Kidney tubule cell (primary cell): ENCODE measurements at regions not wholly inside any gene's neighbourhood (a gene's known extent, or its start where the extent isn't known, plus 50 kb on each side); places are given as distances from the start of the nearest gene placed in this dataset.
"Not testable (repeated sequence)": the region's sequence is repeated elsewhere in the genome, so short reads cannot be mapped to it uniquely, and the experiment has no call there.

ENCODE experiments used
- DNase-seq: peaks from one replicate; pipeline ENCODE4 v3.0.0-alpha.2; 2018; ENCODE audit warnings: low spot score

DNA sequence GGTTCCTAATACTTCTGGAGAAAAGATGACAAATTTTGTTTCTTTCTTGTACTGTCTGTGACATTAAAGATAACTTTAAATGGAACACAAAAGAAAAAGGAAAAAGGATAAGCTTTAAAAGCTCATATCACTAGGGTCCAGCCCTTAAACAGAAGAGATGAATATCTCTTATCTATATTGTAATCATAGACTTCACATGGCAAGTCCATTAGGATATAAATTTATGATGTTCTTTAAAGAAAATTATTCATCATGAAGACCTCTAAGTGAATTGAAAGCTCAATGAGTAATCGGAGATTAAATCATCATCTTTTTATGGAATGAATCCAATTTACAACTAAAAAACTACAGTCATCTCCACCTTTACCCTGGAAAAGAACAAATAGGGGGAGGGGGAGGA lies 111.6 kb upstream of the SATB2 start:
- DNase-seq: no peak

DNA sequence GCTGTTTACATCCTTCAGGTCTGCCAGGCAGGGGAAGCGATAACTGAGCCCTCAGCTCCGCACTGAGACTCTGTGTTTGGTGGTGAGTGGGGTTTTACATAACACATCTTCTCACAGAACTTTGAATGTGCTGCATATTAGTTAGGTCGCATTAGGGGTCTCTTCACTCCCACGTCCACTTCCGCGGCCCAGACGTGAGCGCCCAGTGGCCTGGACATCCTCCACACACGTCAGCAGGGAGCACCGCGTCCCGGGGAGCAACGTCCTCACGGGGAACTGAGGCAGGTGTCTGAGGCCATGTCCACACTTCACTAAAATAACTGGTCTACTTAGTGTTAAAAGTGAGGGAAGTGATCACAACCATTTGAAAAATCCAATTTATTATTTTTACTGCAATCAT lies 100.4 kb upstream of the SATB2 start:
- no peak for DNase-seq

DNA sequence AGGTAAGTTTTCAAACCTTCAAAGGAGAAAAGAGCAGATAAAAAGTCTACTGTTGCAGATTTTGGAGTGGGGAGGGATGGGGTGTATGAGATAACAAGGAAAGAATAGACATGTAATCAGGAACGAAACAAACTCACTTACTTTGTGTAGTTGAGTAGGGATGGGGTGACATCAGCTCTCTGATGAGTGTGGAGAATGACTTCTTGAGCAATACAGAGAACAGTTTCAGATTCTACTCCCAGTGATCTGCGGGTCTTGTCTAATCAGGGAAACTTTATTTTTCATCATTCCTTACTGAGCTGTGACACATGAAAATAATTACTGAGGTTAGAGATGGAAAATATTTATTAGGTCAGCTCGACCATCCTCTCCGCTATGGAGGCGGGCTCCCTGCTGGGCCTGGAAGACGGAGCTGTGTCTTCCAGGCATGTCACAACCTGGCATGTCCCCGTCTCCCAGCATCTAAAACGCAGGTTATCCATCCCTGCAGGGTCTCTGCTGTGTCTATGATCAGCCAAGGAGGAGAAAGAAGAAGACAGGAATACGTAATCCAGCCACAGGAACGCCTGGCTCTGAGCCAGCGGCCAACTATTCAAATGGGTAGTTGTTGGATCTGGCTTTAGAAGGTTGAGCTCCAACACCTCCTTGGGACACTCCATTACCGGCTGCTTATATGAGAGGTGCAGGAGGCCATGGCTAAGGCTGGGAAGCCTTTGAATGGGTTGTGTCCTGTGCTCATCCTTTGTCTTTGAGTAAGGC lies 99.0 kb upstream of the SATB2 start:
- DNase-seq: no peak

DNA sequence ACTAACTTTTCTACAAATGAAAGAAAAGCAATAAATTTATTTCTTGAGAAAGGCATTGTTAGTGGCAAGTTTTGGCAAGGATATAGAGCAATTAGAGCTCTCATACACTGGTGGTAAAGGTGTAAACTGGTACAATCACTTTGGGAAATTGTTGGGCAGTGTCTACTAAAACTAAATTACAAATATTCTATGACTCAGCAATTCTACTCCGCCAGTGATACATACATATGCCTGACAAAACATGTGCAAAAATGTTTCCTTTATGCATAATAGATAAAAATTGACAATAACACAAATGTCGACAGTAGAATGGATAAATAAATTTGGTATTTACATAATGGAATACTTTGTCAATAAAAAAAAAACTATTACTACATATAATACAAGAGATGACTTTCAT lies 96.3 kb upstream of the SATB2 start:
- no peak for DNase-seq

DNA sequence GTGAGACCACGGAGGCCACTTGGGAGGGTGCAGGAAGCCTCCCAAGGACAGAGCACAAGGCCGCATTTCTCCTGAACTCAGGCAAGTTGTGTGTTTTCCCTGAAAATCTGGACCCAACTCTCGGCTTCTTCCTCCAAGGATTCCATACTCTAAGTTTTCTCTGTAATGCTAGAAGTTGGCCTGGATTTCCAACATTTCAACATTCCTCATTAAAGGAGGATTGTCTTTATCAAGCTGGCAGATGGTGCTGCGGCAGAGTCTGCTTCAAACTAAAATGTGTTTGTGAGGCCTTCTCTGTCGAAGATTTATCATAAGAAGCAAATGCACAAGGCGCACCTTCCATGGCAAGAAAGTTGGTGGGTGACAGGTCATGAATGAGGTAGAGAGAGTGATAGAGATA lies 94.4 kb upstream of the SATB2 start:
- DNase-seq: no peak

DNA sequence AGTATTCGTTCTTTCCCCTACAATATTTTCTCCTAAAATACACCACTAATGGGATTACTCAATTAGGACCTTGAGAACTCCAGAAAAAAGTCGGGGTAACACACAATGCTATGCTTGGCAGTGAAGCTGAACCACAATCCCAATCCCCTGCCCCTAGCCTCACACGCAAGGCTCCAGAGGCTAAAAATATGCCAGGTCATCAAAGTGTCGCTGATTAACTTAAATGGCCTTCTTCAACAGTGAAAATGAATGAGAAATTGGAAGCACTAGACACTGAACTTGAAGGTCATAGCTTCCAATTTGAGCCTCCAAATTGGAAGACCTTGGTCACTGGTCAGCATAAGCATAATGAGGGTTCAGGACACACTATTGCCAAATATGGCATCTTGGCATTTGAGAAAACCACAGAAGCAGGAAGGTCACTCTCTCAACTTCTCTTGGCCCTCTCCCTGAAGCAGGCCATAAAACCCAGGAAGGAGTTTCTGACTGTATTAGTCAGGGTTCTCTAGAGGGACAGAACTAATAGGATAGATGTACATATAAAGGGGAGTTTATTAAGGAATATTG lies 86.0 kb upstream of the SATB2 start:
- DNase-seq: no peak

DNA sequence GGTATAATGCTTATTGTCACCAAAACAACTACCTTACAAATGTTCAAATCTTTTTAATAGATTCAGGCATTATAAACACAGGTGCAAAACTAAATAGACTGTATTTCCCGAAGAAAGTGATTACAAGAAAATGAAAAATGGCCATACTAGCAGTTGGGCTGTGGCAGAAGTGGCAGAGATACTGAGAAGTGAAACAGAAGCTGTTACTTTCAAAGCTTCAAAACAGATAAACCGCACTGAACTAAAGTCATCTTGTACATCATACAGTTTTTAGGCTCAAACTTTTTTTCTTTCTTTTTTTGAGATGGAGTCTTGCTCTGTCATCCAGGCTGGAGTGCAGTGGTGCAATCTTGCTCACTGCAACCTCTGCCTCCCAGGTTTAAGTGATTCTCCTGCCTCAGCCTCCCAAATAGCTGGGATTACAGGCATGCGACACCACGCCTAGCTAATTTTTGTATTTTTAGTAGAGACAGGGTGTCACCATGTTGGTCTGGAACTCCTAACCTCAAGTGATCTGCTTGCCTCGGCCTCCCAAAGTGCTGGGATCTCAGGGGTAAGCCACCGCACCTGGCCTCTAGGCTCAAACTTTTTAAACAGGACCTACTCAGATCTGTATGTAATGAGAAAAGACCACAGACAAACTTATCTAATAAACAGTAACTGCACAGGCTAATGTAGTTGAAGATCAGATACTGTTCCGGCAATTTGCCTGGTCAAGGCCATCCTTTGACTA lies 77.9 kb upstream of the SATB2 start:
- DNase-seq: no peak

DNA sequence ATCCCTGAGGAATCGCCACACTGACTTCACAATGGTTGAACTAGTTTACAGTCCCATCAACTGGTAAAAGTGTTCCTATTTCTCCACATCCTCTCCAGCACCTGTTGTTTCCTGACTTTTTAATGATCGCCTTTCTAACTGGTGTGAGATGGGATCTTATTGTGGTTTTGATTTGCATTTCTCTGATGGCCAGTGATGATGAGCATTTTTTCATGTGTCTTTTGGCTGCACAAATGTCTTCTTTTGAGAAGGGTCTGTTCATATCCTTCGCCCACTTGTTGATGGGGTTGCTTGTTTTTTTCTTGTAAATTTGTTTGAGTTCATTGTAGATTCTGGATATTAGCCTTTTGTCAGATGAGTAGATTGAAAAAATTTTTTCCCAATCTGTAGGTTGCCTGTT lies 76.1 kb upstream of the SATB2 start:
- DNase-seq: not testable (repeated sequence)

DNA sequence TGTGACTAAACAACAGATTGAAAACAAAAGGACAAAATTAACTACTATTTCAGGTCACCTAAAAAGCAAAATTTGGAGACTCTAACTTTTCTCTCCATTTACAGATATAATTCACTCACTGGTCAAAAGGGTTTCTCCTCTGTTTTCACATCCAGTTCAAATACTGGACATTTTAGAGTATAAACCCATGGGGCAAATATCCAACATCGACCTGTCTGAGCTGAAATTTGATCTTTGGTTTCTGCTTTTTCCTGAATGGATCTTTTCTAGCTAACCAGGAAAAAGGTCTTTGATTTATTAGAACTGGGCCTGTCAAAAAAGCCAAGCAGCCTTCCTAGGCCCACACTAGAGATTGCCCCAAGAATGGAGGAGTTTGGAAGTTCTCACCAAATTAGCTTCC lies 69.3 kb upstream of the SATB2 start:
- no peak for DNase-seq

DNA sequence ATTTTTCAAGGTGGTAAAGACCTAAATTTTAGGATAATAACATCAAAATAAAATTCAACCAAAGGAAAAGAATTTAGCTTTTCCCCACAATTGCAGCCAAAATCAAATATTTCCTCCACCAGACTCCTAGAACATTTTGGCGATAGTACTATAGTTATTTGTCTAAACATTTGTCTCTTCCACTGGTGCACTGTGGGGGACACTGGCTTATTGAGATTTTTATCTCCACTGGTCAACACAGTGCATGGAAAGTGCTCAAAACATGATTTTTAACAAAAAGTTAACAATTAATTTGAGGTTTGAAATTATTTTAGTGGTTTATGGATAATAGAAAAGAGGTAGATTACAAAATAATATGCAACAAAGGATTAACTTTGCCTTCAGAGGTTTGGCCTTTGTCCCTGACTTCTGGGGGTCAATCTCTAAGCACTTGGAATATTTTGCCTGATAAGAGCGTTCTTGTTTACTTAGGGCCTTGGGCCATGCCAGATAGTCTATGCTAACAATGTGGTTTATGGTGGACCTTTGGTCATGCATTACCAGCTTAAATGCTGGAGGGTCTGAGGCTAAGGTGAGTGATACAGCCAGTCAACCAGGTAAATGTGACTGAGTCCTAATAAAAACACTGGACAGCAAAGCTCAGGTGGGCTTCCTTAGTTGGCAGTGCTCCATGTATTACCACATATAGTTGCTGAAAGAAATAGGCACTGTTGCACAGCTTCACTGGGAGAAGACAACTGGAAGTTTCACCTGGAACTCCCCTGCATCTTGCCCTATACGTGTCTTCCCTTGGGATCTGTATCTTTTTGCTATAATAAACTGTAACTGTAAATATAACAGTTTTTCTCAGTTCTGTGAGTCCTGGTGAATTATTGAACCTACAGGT lies 67.2 kb upstream of the SATB2 start:
- no peak for DNase-seq

DNA sequence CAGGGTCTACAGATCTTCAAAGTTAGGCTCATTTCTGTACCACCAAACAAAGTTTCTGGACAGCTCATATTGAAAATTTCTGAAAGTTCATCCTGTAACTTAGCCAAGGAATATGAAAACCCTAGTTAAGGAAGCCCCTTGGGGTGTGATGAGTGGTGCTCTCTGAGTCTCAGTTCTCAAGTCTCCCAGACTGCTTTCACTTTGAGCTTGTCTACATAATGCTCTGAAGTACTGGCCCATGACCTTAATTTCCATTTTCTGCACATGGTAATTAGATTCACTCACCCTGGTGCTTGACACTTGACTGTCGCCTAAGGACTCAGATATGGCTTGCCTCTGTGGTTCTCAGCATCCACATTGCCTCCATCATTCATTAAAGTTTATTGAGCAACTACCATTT lies 51.7 kb upstream of the SATB2 start:
- no peak for DNase-seq
